T-helper 17 cell (primary cell): ENCODE measurements at regions not wholly inside any gene's neighbourhood (a gene's known extent, or its start where the extent isn't known, plus 50 kb on each side); places are given as distances from the start of the nearest gene placed in this dataset.

Experiments used
- ATAC-seq: fragments of 150-1000 bp; cut with Tn5 transposase; 2 replicates; pipeline ENCODE4 v1.10.0; 2021; ENCODE audit warnings: mild to moderate bottlenecking, moderate library complexity
- DNase-seq, 3 donors: peaks; one replicate each; pipeline versions ENCODE4 v3.0.0 to v3.0.0-alpha.2; 2020 to 2021
- H3K9me3 ChIP-seq: one replicate; pipeline ENCODE4 v1.7.0; 2013; ENCODE audit warnings: low read length, mild to moderate bottlenecking; ENCODE audit not compliant: control insufficient read depth, poor library complexity, severe bottlenecking
- H3K27ac Mint-ChIP-seq: one replicate; pipeline ENCODE4 v1.8.0; 2022; ENCODE audit warnings: mild to moderate bottlenecking, moderate library complexity, mixed read lengths
- H3K27me3 Mint-ChIP-seq: one replicate; pipeline ENCODE4 v1.8.0; 2022; ENCODE audit warnings: mixed read lengths
- H3K36me3 Mint-ChIP-seq: one replicate; pipeline ENCODE4 v1.8.0; 2022; ENCODE audit warnings: low read depth, mixed read lengths
- H3K4me1 Mint-ChIP-seq: one replicate; pipeline ENCODE4 v1.8.0; 2022; ENCODE audit warnings: mild to moderate bottlenecking, mixed read lengths
- H3K4me3 Mint-ChIP-seq: one replicate; pipeline ENCODE4 v1.8.0; 2022; ENCODE audit warnings: mild to moderate bottlenecking, moderate library complexity, mixed read lengths

GRCh38 chr1:5632224-5632623, 360.0 kb downstream of the NPHP4 start:
- no peak overlapping the region for H3K4me3 Mint-ChIP-seq
- peaks cover 2% of the 10 kb centered on the region for H3K36me3 Mint-ChIP-seq
- ATAC-seq (no peak), DNase-seq (no peak)
- H3K27me3 Mint-ChIP-seq, result peaks cover 40% of the 10 kb centered on the region
- peaks cover 2% of the 10 kb centered on the region for H3K4me1 Mint-ChIP-seq
- no peak overlapping the region for H3K27ac Mint-ChIP-seq
- no peaks in the 10 kb centered on the region for H3K9me3 ChIP-seq

GRCh38 chr1:5628416-5628815, 363.8 kb downstream of the NPHP4 start:
- peaks cover 38% of the 10 kb centered on the region for H3K27me3 Mint-ChIP-seq
- peaks cover 2% of the 10 kb centered on the region for H3K36me3 Mint-ChIP-seq
- no peak overlapping the region for H3K4me3 Mint-ChIP-seq
- peaks cover 2% of the 10 kb centered on the region for H3K4me1 Mint-ChIP-seq
- no peak for ATAC-seq
- H3K9me3 ChIP-seq, result no peaks in the 10 kb centered on the region
- H3K27ac Mint-ChIP-seq, result no peak overlapping the region
- DNase-seq, result no peak

- Mint-ChIP-seq H3K4me3 (no peak overlapping the region), H3K4me1 (no peaks in the 10 kb centered on the region), H3K27me3 (peaks cover 48% of the 10 kb centered on the region), H3K27ac (no peak overlapping the region), H3K36me3 (no peaks in the 10 kb centered on the region)
- ATAC-seq (no peak), DNase-seq (no peak)
- H3K9me3 ChIP-seq, result no peaks in the 10 kb centered on the region
Observed at GRCh38 chr1:5623399-5623798, 368.8 kb downstream of the NPHP4 start.

GRCh38 chr1:5622412-5622811, 369.8 kb downstream of the NPHP4 start:
- Mint-ChIP-seq H3K36me3 (no peaks in the 10 kb centered on the region), H3K27ac (no peak overlapping the region), H3K4me3 (no peak overlapping the region), H3K4me1 (no peaks in the 10 kb centered on the region), H3K27me3 (peaks cover 57% of the 10 kb centered on the region)
- DNase-seq, result no peak
- H3K9me3 ChIP-seq, result no peaks in the 10 kb centered on the region
- ATAC-seq, result no peak

GRCh38 chr1:5621692-5622091, 370.5 kb downstream of the NPHP4 start:
- Mint-ChIP-seq H3K4me1 (no peaks in the 10 kb centered on the region), H3K27me3 (peaks cover 60% of the 10 kb centered on the region), H3K27ac (no peak overlapping the region), H3K36me3 (no peaks in the 10 kb centered on the region), H3K4me3 (no peak overlapping the region)
- no peak for DNase-seq
- ATAC-seq, result no peak
- no peaks in the 10 kb centered on the region for H3K9me3 ChIP-seq

- no peak for ATAC-seq
- no peak for DNase-seq
- no peaks in the 10 kb centered on the region for H3K4me1 Mint-ChIP-seq
- no peaks in the 10 kb centered on the region for H3K36me3 Mint-ChIP-seq
- no peaks in the 10 kb centered on the region for H3K9me3 ChIP-seq
- peaks cover 64% of the 10 kb centered on the region for H3K27me3 Mint-ChIP-seq
- H3K4me3 Mint-ChIP-seq, result no peak overlapping the region
- no peak overlapping the region for H3K27ac Mint-ChIP-seq
Observed at GRCh38 chr1:5620997-5621396, 371.2 kb downstream of the NPHP4 start.

GRCh38 chr1:5620418-5620817, 371.8 kb downstream of the NPHP4 start:
- no peaks in the 10 kb centered on the region for H3K36me3 Mint-ChIP-seq
- no peak for DNase-seq

GRCh38 chr1:5619469-5619868, 372.8 kb downstream of the NPHP4 start:
- H3K27ac Mint-ChIP-seq, result no peak overlapping the region
- peaks cover 77% of the 10 kb centered on the region for H3K27me3 Mint-ChIP-seq
- H3K9me3 ChIP-seq, result no peaks in the 10 kb centered on the region
- H3K4me1 Mint-ChIP-seq, result no peaks in the 10 kb centered on the region
- H3K36me3 Mint-ChIP-seq, result no peaks in the 10 kb centered on the region
- H3K4me3 Mint-ChIP-seq, result no peak overlapping the region
- ATAC-seq (no peak), DNase-seq (no peak)

More at GRCh38 chr1:5620418-5620817, 371.8 kb downstream of the NPHP4 start:
- H3K27me3 Mint-ChIP-seq, result peaks cover 68% of the 10 kb centered on the region
- no peaks in the 10 kb centered on the region for H3K9me3 ChIP-seq
- no peak overlapping the region for H3K4me3 Mint-ChIP-seq
- H3K4me1 Mint-ChIP-seq, result no peaks in the 10 kb centered on the region
- no peak for ATAC-seq
- no peak overlapping the region for H3K27ac Mint-ChIP-seq

GRCh38 chr1:5617546-5617945, 374.7 kb downstream of the NPHP4 start:
- Mint-ChIP-seq H3K36me3 (no peaks in the 10 kb centered on the region), H3K4me3 (no peak overlapping the region), H3K27me3 (peaks cover 75% of the 10 kb centered on the region), H3K4me1 (no peaks in the 10 kb centered on the region), H3K27ac (no peak overlapping the region)
- H3K9me3 ChIP-seq, result no peaks in the 10 kb centered on the region
- ATAC-seq, result no peak
- no peak for DNase-seq

GRCh38 chr1:5617179-5617520, 375.1 kb downstream of the NPHP4 start:
- Mint-ChIP-seq H3K4me3 (no peak overlapping the region), H3K36me3 (no peaks in the 10 kb centered on the region), H3K27me3 (peaks cover 73% of the 10 kb centered on the region), H3K4me1 (no peaks in the 10 kb centered on the region), H3K27ac (no peak overlapping the region)
- DNase-seq (no peak), ATAC-seq (no peak)
- no peaks in the 10 kb centered on the region for H3K9me3 ChIP-seq

- no peak for ATAC-seq
- Mint-ChIP-seq H3K36me3 (no peaks in the 10 kb centered on the region), H3K4me3 (no peak overlapping the region), H3K4me1 (no peaks in the 10 kb centered on the region), H3K27ac (no peak overlapping the region), H3K27me3 (peaks cover 78% of the 10 kb centered on the region)
- DNase-seq, result no peak
- no peaks in the 10 kb centered on the region for H3K9me3 ChIP-seq
Observed at GRCh38 chr1:5616366-5617178, 375.7 kb downstream of the NPHP4 start.

GRCh38 chr1:5615076-5615475, 377.1 kb downstream of the NPHP4 start:
- Mint-ChIP-seq H3K27ac (no peak overlapping the region), H3K27me3 (peaks cover 76% of the 10 kb centered on the region), H3K36me3 (no peaks in the 10 kb centered on the region), H3K4me1 (no peaks in the 10 kb centered on the region), H3K4me3 (no peak overlapping the region)
- H3K9me3 ChIP-seq, result no peaks in the 10 kb centered on the region
- no peak for DNase-seq
- ATAC-seq, result no peak

GRCh38 chr1:5613900-5614299, 378.3 kb downstream of the NPHP4 start:
- ATAC-seq, result no peak
- H3K27me3 Mint-ChIP-seq, result peaks cover 67% of the 10 kb centered on the region
- no peak overlapping the region for H3K4me3 Mint-ChIP-seq

GRCh38 chr1:5611851-5612250, 380.4 kb downstream of the NPHP4 start:
- Mint-ChIP-seq H3K27ac (no peak overlapping the region), H3K4me1 (no peaks in the 10 kb centered on the region), H3K36me3 (no peaks in the 10 kb centered on the region), H3K27me3 (peaks cover 47% of the 10 kb centered on the region), H3K4me3 (no peak overlapping the region)
- DNase-seq (no peak), ATAC-seq (no peak)
- no peaks in the 10 kb centered on the region for H3K9me3 ChIP-seq

More at GRCh38 chr1:5613900-5614299, 378.3 kb downstream of the NPHP4 start:
- H3K9me3 ChIP-seq, result no peaks in the 10 kb centered on the region
- H3K36me3 Mint-ChIP-seq, result no peaks in the 10 kb centered on the region
- H3K4me1 Mint-ChIP-seq, result no peaks in the 10 kb centered on the region
- H3K27ac Mint-ChIP-seq, result no peak overlapping the region
- no peak for DNase-seq
